Upper lobe of left lung (tissue), 4 donors: ENCODE measurements at regions not wholly inside any gene's neighbourhood (a gene's known extent, or its start where the extent isn't known, plus 50 kb on each side); places are given as distances from the start of the nearest gene placed in this dataset.

Source experiments
- EP300 ChIP-seq, 4 donors: sonication (generic); formaldehyde crosslinking; IDR thresholded peaks; one replicate each; pipeline ENCODE4 v1.5.1; 2017; ENCODE audit warnings: antibody characterized with exemption in 4 of 4, control low read depth in 2 of 4
- POLR2A ChIP-seq, 4 donors: fragments of 450-650 bp; IDR thresholded peaks; one replicate each; pipeline ENCODE4 v1.5.1; 2016 to 2017; ENCODE audit warnings: antibody characterized with exemption in 4 of 4, mild to moderate bottlenecking in 2 of 4
- POLR2AphosphoS5 ChIP-seq, 2 donors: sonication (generic); formaldehyde crosslinking; IDR thresholded peaks; one replicate each; pipeline ENCODE4 v1.5.1; 2017; ENCODE audit warnings: antibody characterized with exemption in 2 of 2
- TF ChIP-seq, protein P1 (sequence below), 6 experiments: fragments of 450-650 bp in 4 of 6; fragments of 200-600 bp in 2 of 6; sonication (generic) in 2 of 6; IDR thresholded peaks; one replicate each; pipeline ENCODE4 v1.5.1; 2016 to 2019; ENCODE audit warnings: antibody characterized with exemption in 6 of 6

DNA sequence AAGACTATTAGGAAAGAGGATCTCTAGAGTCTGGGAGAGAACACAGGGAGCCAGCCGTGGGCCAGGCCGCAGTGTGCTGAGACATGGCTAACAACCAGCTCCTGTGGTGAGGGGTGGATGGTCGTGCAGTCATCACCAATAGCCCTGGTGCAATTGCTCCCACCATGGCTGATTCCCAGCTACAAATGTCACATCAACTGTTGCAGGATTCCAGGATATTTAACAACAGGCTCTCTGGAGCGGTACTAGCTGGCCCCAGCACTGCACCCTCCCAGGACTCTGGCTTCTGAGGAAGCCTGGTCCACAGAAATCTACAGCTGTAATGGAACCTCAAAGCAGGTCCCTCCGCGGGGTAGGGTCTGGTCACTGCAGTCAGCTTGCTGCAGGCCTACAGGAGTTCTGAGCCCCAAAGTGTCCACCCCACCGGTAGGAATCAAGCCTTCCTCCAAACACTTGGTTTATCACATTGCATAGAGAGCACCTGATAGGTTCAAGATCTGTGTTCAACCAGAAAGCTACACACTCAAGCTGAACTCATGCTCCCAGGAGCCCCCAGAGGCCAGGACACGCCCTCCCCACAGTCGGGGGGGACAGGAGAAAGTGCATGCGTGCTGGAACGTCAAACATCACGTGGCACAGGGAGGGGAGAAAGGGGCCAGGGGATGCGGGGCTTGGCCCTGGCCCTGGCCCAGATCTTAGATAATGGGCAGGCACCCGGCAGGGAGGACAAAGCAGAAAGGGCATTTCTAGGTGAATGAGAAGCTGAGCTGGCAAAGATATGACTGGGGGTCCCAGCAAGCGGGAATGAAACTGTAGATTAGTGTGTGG is 609.0 kb downstream of the TBC1D22A start:
- no peak for TF ChIP-seq EP300 (IDR thresholded peaks at IDR 0.05)
- TF ChIP-seq, protein P1, sequence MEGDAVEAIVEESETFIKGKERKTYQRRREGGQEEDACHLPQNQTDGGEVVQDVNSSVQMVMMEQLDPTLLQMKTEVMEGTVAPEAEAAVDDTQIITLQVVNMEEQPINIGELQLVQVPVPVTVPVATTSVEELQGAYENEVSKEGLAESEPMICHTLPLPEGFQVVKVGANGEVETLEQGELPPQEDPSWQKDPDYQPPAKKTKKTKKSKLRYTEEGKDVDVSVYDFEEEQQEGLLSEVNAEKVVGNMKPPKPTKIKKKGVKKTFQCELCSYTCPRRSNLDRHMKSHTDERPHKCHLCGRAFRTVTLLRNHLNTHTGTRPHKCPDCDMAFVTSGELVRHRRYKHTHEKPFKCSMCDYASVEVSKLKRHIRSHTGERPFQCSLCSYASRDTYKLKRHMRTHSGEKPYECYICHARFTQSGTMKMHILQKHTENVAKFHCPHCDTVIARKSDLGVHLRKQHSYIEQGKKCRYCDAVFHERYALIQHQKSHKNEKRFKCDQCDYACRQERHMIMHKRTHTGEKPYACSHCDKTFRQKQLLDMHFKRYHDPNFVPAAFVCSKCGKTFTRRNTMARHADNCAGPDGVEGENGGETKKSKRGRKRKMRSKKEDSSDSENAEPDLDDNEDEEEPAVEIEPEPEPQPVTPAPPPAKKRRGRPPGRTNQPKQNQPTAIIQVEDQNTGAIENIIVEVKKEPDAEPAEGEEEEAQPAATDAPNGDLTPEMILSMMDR (IDR thresholded peaks at IDR 0.05) = no peak
- no peak for TF ChIP-seq POLR2A (IDR thresholded peaks at IDR 0.05)
- no peak for TF ChIP-seq POLR2AphosphoS5 (IDR thresholded peaks at IDR 0.05)
